ENCODE measurements at regions not wholly inside any gene's neighbourhood (a gene's known extent, or its start where the extent isn't known, plus 50 kb on each side); places are given as distances from the start of the nearest gene placed in this dataset.

GRCh38 chr9:27864644-27865438 is 291.6 kb upstream of the C9orf72 start:
- ChIA-PET POLR2A (ENCODE audit: partially characterized antibody) (no interaction called here), CTCF (ENCODE audit: partially characterized antibody) (no interaction called here)
- H3K4me3 Mint-ChIP-seq: no peak overlapping the region
- no peak overlapping the region for H3K4me3 ChIP-seq (ENCODE audit: low read length in 2 of 2)
- H3K27ac ChIP-seq (ENCODE audit: low read depth, low read length): no peak overlapping the region
- H3K27me3 ChIP-seq (ENCODE audit: insufficient read depth, low read length): no peaks in the 10 kb centered on the region
- intact Hi-C loops (cut with micrococcal nuclease): no loop called here
- H3K27ac Mint-ChIP-seq: no peak overlapping the region
- H3K36me3 ChIP-seq (ENCODE audit: insufficient read depth, low read length): no peaks in the 10 kb centered on the region
- no peaks in the 10 kb centered on the region for H3K9me3 ChIP-seq (ENCODE audit: control insufficient read depth in 1 of 2, low read length in 2 of 2)
- DNase-seq: no peak
- H3K4me1 ChIP-seq (ENCODE audit: insufficient read depth, low read length): no peaks in the 10 kb centered on the region
- no peaks in the 10 kb centered on the region for H3K36me3 Mint-ChIP-seq
- H3K27me3 Mint-ChIP-seq: peaks cover 0 to 1% of the 10 kb centered on the region in 2 donors
- H3K9me3 Mint-ChIP-seq: peaks cover 0 to 5% (median 0%) of the 10 kb centered on the region in 8 donors
- no peaks in the 10 kb centered on the region for H3K4me1 Mint-ChIP-seq

DNA sequence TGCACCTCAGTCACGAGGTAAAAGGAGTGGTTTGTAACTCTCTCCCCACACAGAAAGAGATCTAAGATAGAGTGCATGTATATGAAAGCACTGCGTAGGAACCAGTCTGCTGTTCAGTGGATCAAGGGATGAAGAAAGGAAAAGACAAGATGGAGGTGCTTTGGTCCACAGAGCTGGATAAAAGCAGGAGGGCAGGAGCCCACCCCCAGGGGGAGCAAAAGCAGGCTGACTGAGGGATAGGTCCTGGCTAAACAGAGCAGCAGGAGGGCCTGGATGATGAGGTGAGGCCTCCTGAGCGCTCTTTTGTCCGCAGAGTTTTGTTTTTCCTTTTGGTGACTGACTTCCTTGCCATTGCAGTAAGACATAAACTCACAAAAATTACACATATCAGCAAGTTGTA is 293.5 kb upstream of the C9orf72 start:
- Mint-ChIP-seq H3K4me1 (no peaks in the 10 kb centered on the region), H3K36me3 (no peaks in the 10 kb centered on the region), H3K27me3 (peaks cover 0 to 1% of the 10 kb centered on the region in 2 donors), H3K4me3 (no peak overlapping the region), H3K27ac (no peak overlapping the region), H3K9me3 (peaks cover 0 to 5% (median 0%) of the 10 kb centered on the region in 8 donors)
- ChIA-PET CTCF (ENCODE audit: partially characterized antibody) (no interaction called here), POLR2A (ENCODE audit: partially characterized antibody) (no interaction called here)
- Histone ChIP-seq H3K4me3 (ENCODE audit: low read length in 2 of 2) (no peak overlapping the region), H3K27ac (ENCODE audit: low read depth, low read length) (no peak overlapping the region), H3K27me3 (ENCODE audit: insufficient read depth, low read length) (no peaks in the 10 kb centered on the region), H3K9me3 (ENCODE audit: control insufficient read depth in 1 of 2, low read length in 2 of 2) (no peaks in the 10 kb centered on the region), H3K4me1 (ENCODE audit: insufficient read depth, low read length) (no peaks in the 10 kb centered on the region), H3K36me3 (ENCODE audit: insufficient read depth, low read length) (no peaks in the 10 kb centered on the region)
- intact Hi-C loops (cut with micrococcal nuclease): no loop called here
- DNase-seq: no peak

DNA sequence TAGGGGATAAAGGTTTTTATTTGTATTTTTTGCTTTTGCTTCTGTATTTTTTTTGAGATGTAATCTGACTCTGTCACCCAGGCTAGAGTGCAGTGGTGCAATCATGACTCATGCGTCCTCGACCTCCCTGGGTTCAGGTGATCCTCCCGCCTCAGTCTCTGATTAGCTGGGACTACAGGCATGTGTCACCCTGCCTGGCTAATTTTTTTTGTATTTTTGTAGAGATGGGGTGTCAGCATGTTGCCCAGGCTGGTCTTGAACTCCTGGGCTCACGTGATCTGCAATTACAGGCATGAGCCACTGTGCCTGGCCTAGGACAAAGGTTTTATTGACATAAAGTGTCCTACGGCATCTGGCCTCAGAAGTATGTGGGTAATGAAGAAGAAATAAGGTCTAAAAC is 297.1 kb upstream of the C9orf72 start:
- Mint-ChIP-seq H3K4me3 (no peak overlapping the region), H3K9me3 (peaks cover 0 to 2% (median 0%) of the 10 kb centered on the region in 8 donors), H3K4me1 (no peaks in the 10 kb centered on the region), H3K27me3 (no peaks in the 10 kb centered on the region), H3K36me3 (no peaks in the 10 kb centered on the region), H3K27ac (no peak overlapping the region)
- no peak overlapping the region for H3K27ac ChIP-seq (ENCODE audit: low read depth, low read length)
- intact Hi-C loops (cut with micrococcal nuclease): no loop called here
- H3K4me1 ChIP-seq (ENCODE audit: insufficient read depth, low read length): no peaks in the 10 kb centered on the region
- CTCF ChIA-PET (ENCODE audit: partially characterized antibody): no interaction called here
- no peaks in the 10 kb centered on the region for H3K36me3 ChIP-seq (ENCODE audit: insufficient read depth, low read length)
- no peaks in the 10 kb centered on the region for H3K9me3 ChIP-seq (ENCODE audit: control insufficient read depth in 1 of 2, low read length in 2 of 2)
- H3K4me3 ChIP-seq (ENCODE audit: low read length in 2 of 2): no peak overlapping the region
- H3K27me3 ChIP-seq (ENCODE audit: insufficient read depth, low read length): no peaks in the 10 kb centered on the region
- POLR2A ChIA-PET (ENCODE audit: partially characterized antibody): no interaction called here
- no peak for DNase-seq

- ChIA-PET CTCF (ENCODE audit: partially characterized antibody) (no interaction called here), POLR2A (ENCODE audit: partially characterized antibody) (no interaction called here)
- Histone ChIP-seq H3K27ac (ENCODE audit: low read depth, low read length) (no peak overlapping the region), H3K36me3 (ENCODE audit: insufficient read depth, low read length) (no peaks in the 10 kb centered on the region), H3K4me3 (ENCODE audit: low read length in 2 of 2) (no peak overlapping the region), H3K9me3 (ENCODE audit: control insufficient read depth in 1 of 2, low read length in 2 of 2) (no peaks in the 10 kb centered on the region), H3K27me3 (ENCODE audit: insufficient read depth, low read length) (no peaks in the 10 kb centered on the region), H3K4me1 (ENCODE audit: insufficient read depth, low read length) (no peaks in the 10 kb centered on the region)
- peaks cover 0 to 2% of the 10 kb centered on the region in 2 donors for H3K27me3 Mint-ChIP-seq
- no peak overlapping the region for H3K27ac Mint-ChIP-seq
- no peaks in the 10 kb centered on the region for H3K4me1 Mint-ChIP-seq
- no peak for DNase-seq
- intact Hi-C loops (cut with micrococcal nuclease): no loop called here
- no peaks in the 10 kb centered on the region for H3K36me3 Mint-ChIP-seq
- H3K4me3 Mint-ChIP-seq: no peak overlapping the region
- H3K9me3 Mint-ChIP-seq: peaks cover 0 to 3% (median 0%) of the 10 kb centered on the region in 8 donors
Observed at GRCh38 chr9:27880156-27880555, 306.9 kb upstream of the C9orf72 start.

DNA sequence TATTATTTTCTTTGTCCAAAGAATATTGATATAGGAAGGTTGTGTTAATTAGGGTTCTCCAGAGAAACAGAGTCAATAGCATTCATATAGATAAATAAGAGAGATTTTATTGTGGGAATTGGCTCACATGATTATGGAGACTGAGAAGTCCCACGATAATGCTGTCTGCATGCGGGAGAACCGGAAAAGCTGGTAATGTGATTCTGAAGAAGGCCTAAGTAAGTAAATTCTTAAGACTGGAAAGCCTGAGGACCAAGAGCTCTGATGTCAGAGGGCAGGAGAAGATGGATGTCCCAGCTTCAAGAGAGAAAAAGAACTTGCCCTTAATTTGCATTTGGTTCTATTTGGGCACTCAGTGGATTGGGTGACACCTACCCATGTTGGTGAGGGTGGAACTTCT is 307.4 kb upstream of the C9orf72 start:
- POLR2A ChIA-PET (ENCODE audit: partially characterized antibody): no interaction called here
- H3K36me3 ChIP-seq (ENCODE audit: insufficient read depth, low read length): no peaks in the 10 kb centered on the region
- H3K4me1 ChIP-seq (ENCODE audit: insufficient read depth, low read length): no peaks in the 10 kb centered on the region
- Mint-ChIP-seq H3K9me3 (peaks cover 0 to 3% (median 0%) of the 10 kb centered on the region in 8 donors), H3K36me3 (no peaks in the 10 kb centered on the region), H3K27me3 (peaks cover 0 to 2% of the 10 kb centered on the region in 2 donors), H3K4me3 (no peak overlapping the region), H3K27ac (no peak overlapping the region), H3K4me1 (no peaks in the 10 kb centered on the region)
- intact Hi-C loops (cut with micrococcal nuclease): no loop called here
- CTCF ChIA-PET (ENCODE audit: partially characterized antibody): no interaction called here
- no peak overlapping the region for H3K4me3 ChIP-seq (ENCODE audit: low read length in 2 of 2)
- H3K9me3 ChIP-seq (ENCODE audit: control insufficient read depth in 1 of 2, low read length in 2 of 2): no peaks in the 10 kb centered on the region
- no peaks in the 10 kb centered on the region for H3K27me3 ChIP-seq (ENCODE audit: insufficient read depth, low read length)
- no peak overlapping the region for H3K27ac ChIP-seq (ENCODE audit: low read depth, low read length)
- DNase-seq: no peak

DNA sequence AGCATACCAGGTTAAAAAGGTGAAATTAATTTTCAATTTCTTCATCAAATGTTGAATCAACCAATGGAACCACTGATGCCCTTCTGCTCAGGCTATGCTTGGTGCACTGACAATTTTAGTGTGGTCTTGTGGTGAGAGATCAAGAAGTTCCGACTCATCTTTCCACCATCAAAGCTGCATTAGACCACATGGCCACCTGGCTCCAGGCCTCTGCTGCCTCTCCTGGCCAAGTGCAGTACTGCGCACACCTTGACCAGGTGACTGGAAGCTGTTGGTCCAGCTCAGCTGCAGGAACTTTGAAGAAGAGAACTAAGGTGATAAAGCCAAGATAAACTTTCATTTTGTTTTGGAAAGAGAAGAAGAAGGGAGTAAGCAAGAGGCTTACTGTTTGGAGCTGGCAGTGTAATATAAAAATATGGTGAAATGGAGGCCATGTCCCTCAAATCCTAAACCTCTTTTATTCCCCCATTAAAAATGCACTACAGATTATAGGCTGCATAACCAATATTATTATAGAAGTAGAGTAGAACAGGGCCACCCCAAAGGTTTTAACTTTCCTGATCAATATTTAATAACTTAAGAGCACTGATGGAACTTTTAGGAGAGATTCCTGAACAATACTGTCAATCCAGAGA is 315.5 kb upstream of the C9orf72 start:
- no peaks in the 10 kb centered on the region for H3K27me3 ChIP-seq (ENCODE audit: insufficient read depth, low read length)
- H3K4me3 ChIP-seq (ENCODE audit: low read length in 2 of 2): no peak overlapping the region
- intact Hi-C loops (cut with micrococcal nuclease): no loop called here
- no peaks in the 10 kb centered on the region for H3K9me3 ChIP-seq (ENCODE audit: control insufficient read depth in 1 of 2, low read length in 2 of 2)
- H3K9me3 Mint-ChIP-seq: peaks cover 0 to 4% (median 0%) of the 10 kb centered on the region in 8 donors
- no peaks in the 10 kb centered on the region for H3K4me1 Mint-ChIP-seq
- no peaks in the 10 kb centered on the region for H3K27me3 Mint-ChIP-seq
- no peaks in the 10 kb centered on the region for H3K36me3 Mint-ChIP-seq
- peak in 1 of 5 donors; percentile 2 for DNase-seq
- no peak overlapping the region for H3K27ac Mint-ChIP-seq
- no peaks in the 10 kb centered on the region for H3K36me3 ChIP-seq (ENCODE audit: insufficient read depth, low read length)
- no peaks in the 10 kb centered on the region for H3K4me1 ChIP-seq (ENCODE audit: insufficient read depth, low read length)
- ChIA-PET POLR2A (ENCODE audit: partially characterized antibody) (no interaction called here), CTCF (ENCODE audit: partially characterized antibody) (interaction anchor here (1.1 kb wide), 1 partner anchor 556 kb away, joined by 3 read pairs; no protein-coding TSS in a partner anchor)
- H3K4me3 Mint-ChIP-seq: no peak overlapping the region
- no peak overlapping the region for H3K27ac ChIP-seq (ENCODE audit: low read depth, low read length)

GRCh38 chr9:27924502-27924901 is 351.2 kb upstream of the C9orf72 start:
- ChIA-PET POLR2A (ENCODE audit: partially characterized antibody) (no interaction called here), CTCF (ENCODE audit: partially characterized antibody) (no interaction called here)
- Histone ChIP-seq H3K27ac (ENCODE audit: low read depth, low read length) (no peak overlapping the region), H3K9me3 (ENCODE audit: control insufficient read depth in 1 of 2, low read length in 2 of 2) (no peaks in the 10 kb centered on the region), H3K36me3 (ENCODE audit: insufficient read depth, low read length) (no peaks in the 10 kb centered on the region), H3K27me3 (ENCODE audit: insufficient read depth, low read length) (no peaks in the 10 kb centered on the region), H3K4me1 (ENCODE audit: insufficient read depth, low read length) (no peaks in the 10 kb centered on the region), H3K4me3 (ENCODE audit: low read length in 2 of 2) (no peak overlapping the region)
- H3K36me3 Mint-ChIP-seq: no peaks in the 10 kb centered on the region
- H3K27ac Mint-ChIP-seq: no peak overlapping the region
- no peak for DNase-seq
- H3K27me3 Mint-ChIP-seq: no peaks in the 10 kb centered on the region
- intact Hi-C loops (cut with micrococcal nuclease): no loop called here
- no peak overlapping the region for H3K4me3 Mint-ChIP-seq
- peaks cover 0 to 8% (median 0%) of the 10 kb centered on the region in 8 donors for H3K9me3 Mint-ChIP-seq
- H3K4me1 Mint-ChIP-seq: no peaks in the 10 kb centered on the region

Measured in CD4-positive, alpha-beta memory T cell (primary cell).